DMS114 treated with DMSO at 0.1 percent for 48 hours (cell line): ENCODE measurements at regions not wholly inside any gene's neighbourhood (a gene's known extent, or its start where the extent isn't known, plus 50 kb on each side); places are given as distances from the start of the nearest gene placed in this dataset.
"Not testable (repeated sequence)": the region's sequence is repeated elsewhere in the genome, so short reads cannot be mapped to it uniquely, and the experiment has no call there.

Source experiments
- DNase-seq: peaks from one replicate; lab custom pipeline; 2025; ENCODE audit not compliant: unreplicated experiment; lab: John Stamatoyannopoulos, UW

DNA sequence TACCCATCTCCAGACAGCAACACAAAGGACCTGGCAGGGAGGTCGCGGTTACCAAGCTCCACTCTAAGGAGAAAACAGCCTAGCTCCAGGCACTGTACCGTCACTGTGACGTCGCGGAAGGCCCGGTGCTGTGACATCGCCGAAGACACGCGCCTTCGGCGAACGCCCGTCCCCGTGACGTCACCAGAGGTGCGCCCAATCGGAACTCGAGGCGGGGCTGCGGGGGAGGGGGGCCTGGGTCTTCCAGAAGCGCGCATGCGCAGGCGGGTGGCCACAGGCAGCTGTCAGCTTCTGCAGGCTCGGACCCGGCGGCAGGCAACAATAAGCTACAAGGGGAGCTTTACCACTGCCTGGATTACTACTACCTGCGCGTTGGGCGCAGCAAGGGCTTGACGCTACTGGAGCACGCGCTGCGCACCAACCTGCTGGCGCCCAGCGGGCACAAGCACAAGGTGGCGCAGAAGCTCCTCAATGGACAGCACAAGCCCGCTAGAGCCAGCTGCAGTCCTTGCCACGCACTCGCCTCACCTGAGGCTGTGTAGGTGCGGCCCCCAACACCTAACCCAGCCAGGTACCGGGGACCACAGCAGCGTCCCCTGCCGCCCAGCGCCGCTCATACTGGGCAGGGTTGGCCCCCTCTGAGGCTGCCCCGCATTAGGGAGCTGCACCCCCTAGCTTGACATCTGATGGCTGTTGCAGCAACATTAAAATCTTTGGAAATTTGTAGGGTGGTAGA lies 208.4 kb downstream of the TPST1 start:
- DNase-seq, result peak; percentile 34

DNA sequence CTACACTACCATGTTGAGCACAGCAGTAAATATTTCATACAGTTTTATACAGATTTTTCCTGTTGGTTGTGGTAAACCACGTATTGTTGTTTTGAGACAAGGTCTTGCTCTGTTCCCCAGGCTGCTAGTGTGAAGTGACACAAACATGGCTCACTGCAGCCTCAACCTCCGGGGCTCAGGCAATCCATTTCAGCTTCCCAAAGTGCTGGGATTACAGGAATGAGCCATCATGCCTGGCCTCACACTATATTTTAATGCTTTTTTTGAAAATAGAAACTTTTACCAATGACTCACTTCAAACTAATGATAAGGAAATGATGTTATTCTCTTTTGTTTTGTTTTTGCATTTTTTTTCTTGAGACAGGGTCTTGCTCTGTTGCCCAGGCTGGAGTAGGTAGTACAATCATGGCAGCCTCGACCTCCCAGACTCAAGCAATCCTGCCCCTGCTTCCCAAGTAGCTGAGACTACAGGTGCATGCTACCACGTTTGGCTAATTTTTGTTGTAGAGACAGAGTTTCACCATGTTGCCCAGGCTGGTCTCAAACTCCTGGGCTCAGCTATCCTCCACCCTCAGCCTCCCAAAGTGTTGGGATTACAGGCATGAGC lies 210.6 kb downstream of the TPST1 start:
- no peak for DNase-seq

DNA sequence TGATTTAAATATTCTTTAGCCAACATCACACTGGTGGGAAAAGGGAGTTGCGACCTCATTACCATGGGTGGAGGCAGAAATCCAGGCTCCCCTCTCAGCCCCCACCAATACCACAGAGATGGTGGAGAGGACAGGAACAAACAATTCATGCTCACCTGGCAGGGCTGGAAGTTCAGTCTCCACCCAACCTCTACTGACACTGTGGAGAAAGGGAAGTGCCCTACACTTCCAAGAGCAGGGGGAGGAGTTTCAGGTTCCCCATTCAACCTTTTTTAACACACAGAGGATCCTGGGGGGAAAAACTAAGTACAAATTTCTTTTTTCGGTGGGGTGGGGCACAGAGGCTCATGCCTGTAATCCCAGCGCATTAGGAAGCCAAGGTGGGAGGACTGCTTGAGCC lies 210.1 kb upstream of the KCTD7 start:
- no peak for DNase-seq

DNA sequence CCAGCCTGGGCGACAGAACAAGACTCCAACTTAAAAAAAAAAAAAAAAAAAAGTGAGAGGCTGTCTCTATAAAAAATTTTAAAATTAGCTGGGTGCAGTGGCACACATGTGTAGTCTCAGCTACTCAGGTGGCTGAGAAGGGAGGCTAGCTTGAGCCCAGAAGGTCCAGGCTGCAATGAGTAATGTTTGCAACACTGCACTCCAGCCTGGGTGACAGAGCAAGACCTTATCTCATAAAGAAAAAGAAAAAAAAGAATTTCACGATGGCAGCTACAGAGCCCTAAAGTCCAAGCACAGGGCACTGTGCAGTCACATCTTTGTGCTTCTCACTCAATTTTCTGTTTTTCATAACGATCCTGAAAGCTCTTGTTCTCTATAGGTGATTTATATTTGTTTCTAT lies 209.5 kb upstream of the KCTD7 start:
- no peak for DNase-seq

DNA sequence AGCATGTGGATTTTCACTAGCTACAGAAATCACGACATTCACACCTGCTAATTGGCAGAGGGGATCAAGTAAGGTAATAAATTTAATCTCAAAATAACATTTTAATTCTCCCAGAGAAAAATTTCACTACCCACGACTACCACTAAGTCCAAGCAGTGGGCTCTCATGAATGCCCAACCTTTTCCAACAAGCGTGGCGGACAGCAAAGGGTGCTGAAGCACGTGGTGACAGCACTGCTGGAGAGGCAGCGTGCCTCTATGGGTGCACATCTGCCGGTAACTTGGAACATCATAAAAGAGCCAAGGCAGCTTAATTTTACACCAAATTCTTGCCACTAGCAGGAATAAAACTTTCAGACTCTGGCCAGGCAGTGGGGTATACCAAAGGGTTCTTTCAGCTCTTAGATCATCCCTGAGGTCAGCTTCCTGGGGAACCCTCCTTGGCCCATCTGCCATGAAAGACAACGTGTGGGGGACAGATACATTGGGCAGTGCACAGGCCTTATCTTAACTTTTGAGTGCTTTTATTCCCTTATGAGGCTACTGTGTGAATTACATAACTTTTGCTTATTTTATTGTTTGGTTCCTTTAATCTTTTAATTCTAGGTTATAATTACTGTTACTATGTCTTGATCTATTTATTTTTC lies 206.7 kb upstream of the KCTD7 start:
- DNase-seq, result no peak

DNA sequence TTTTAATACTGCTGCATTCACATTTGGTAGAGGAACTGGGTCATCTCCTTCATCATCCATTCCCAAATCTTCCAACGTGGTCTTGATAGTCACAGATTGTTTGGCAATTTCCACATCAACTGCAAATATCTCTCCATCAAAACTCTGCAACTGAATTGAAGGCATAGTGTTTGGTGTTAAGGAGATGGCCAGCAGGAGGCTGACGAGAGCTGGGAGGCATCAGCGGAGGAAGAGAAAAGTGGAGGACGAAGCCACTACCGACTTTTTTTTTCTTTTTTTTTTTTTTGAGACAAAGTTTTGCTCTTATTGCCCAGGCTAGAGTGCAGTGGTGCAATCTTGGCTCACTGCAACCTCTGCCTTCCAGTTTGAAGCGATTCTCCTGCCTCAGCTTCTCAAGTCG lies 205.0 kb upstream of the KCTD7 start:
- DNase-seq, result no peak

DNA sequence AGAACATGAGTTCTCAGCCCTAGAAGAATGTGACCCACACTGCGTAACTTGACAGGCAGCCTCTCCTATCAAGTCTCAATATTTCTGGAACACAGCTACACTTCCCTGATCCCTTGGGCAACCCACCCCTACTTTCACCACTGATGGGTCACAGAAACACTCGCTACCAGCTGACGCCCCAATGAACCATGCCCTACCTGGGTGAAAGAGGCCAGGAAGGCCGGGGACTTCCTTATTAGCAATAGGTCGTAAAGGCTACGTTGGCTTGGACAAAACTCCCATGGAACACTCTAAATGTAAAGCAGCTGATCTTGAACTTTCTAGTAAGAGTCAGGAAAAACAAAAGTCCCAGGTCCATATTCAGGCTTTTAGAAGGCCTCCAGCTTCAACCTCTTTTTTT lies 202.3 kb upstream of the KCTD7 start:
- DNase-seq, result no peak

DNA sequence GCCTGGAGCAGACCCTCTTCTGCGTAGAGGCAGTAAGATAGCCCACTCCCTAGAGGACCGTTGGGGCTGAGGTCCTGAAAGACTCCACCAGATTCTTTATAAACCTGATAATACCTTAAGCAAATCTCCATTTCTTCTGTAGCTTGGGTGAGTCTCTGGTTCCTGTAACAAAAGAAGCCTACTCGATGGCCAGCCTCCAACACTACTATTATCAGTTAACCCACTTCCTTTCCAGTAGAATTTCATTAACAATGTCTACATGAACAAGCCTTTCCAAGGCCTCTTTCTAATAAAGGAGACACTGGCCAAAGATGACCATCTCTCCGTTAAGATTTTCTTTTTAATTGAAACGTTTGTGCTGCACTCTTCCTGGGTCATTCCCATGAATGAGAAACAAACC lies 201.7 kb upstream of the KCTD7 start:
- no peak for DNase-seq

DNA sequence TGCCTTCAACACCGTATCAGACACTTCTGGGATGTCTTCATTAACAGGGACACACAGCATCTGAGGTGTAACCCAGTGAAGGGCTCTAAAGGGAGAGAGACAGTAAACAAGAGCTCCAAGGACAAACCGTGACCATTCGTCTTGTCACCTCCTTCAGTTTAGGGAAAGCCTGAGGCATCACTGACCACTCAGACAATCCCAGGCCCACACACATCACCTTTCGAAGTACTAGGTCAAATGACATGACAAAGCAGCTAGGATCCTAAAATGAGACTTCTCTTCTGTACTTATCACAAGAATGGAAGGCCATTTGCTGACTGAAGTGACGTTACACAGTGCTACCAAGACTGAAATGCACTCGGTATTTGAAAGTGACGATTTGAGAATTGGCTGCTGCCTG lies 200.7 kb upstream of the KCTD7 start:
- no peak for DNase-seq

DNA sequence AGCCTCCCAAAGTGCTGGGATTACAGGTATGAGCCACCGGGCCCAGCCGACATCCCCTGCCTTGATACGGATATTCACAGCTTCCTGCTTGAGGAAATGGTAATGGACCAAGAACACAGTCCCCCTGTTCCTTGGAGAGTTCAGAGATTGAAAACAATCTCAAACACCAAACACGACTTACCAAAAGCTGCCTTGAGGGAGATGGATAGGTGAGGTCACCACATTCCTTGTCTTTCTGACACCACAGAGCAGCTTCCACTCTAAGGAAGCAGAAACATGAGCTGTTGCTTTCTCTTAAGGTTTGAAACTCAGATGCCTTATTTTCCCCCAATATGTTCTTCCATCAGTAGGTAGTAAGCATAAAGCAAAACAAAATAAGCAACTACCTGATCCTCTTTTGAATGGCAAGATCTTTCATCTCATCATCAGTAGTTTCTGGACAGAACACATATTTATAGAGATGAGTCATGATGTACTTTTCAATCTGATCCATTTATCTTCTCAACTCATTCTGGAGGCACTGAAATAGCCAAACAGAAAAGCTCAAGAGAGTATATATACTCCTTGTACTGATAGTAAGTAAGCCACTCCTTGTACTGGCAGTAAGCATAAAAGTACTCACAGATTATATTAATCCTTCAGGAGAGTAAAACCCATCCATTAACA lies 199.1 kb upstream of the KCTD7 start:
- no peak for DNase-seq

DNA sequence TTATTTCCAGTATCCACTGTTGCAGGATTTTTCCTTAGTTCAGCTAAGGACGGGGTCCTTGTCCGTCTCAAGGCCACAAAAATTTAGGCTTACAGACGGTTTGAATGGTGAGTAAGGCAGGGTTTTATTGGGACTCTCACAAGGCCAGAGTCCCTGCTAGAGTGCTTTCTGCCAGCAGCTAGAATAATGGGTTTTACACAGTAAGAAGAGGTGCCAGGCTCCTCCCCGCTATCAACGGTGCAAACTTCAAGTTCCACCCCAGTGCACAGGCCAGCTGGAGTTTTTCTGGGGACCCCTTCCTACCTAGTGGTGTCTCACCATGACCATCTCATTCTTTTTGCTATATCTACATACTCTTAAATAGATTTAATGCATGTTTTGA lies 198.5 kb upstream of the KCTD7 start:
- DNase-seq, result no peak

DNA sequence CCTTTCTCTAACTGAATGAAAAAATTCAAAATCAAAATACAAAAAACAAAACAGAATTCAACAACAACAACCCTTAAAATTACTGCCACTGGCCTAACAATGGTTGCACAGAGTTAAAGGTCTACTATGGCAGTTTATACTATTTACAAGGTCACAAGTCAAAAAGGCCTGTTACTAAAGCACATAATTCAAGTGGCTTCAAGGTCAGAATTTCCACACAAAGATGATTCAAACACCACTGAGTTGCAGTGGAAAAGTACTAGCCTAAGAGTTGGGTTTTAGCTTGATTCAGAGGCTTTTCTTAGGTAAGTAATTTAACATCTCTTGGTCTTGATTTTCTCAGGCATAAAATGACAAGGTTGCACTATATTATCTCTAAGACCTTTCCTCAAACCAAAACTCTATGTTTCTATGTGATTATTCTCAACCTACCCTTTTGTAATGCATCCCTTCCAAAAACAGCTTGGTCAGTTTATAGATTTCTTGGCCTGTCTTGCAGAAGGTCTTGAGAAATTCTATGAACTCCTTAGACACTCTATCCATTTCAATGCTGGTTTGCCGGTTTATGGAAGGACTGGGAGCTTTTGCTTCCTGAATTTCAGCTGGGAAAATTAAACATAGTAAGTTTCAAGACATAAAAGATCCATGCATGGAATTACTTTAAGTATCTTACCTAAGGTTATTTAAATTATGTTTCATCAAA lies 189.8 kb upstream of the KCTD7 start:
- not testable (repeated sequence) for DNase-seq

DNA sequence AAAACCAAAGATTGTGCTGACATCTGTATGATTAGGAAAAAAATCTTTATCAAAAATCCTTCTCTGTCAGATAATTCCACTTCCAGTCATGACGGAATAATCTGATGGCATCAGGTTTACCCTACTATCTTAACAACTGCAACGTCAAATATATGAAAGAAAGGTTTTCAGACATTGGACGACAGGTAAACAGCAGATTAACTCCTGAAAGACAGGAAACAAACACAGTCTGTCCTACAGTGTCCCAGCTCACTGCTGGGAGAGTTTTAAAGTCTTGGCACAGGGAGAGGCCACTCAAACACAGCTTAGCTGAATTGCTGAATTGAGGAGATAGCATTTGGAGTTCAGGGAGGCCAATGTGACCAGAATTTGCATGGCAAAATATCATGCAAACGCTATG lies 186.3 kb upstream of the KCTD7 start:
- DNase-seq, result no peak

DNA sequence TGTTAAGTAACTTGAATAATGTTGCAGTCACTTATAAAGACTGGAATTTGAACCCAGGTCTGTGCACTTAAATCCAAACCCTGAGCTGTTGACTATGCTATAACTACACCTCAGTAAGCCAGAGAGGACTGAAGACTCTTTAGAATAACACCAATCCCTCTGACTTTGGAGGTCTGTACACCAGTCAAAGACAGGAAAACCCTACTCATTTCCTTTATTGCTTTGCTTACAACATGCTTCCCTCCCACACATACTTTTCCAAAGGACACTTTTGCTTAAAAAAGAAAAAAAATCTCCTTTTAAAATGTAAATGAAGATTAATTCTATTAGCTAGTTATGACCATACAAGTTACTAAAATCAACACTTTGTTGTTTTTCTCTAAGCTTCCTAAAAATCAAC lies 184.7 kb upstream of the KCTD7 start:
- no peak for DNase-seq

DNA sequence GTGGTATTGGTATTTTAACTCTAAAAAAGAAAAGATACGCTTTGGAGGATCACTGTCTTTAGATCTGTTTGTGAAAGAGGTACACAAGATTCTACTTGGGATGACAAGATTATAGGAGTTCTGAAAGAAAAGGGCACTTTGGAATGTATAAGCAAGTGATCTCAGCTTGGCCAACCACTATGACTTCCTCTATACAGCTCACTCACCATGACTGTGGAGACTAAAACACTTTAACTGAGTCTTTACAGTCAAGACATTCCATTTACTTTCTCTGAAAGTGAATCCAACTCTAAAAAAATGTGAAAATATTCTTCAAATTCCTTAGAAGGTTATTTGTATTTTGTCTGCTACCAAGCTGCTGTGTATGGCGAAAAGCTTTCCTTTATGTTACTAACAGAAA lies 181.7 kb upstream of the KCTD7 start:
- not testable (repeated sequence) for DNase-seq

DNA sequence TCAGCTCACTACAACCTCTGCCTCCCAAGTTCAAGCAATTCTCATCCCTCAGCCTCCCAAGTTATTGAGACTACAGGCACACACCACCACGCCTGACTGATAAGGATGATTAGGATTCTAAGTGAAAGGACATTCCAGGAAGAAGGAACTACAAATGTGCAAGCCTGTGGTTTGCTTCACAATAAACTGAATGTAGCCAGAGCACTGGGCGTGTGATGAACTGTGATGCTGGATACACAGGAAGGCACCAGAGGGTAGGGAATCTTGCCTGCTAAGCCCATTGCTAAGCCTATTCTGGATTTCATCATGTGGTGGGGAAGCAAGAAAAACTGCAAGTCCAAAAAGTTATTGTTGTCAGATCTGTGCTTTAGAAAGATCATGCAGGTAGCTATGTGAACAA lies 177.9 kb upstream of the KCTD7 start:
- DNase-seq, result not testable (repeated sequence)

DNA sequence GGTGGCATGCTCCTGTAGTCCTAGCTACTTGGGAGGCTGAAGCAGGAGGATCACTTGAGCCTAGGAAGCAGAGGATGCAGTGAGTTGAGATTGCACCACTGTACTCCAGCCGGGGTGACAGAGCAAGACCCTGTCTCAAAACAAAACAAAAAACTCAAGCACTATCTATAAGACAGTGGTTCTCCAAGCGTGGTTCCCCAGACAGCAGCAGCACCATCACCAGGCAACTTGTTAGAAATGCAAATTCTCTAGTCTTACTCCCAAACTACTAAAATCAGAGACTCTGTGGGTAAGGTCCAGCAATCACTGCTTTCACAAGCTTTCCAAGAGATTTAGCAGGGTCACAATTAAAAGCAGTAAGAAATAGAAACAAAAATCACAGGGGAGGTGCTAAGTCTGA lies 177.0 kb upstream of the KCTD7 start:
- not testable (repeated sequence) for DNase-seq

DNA sequence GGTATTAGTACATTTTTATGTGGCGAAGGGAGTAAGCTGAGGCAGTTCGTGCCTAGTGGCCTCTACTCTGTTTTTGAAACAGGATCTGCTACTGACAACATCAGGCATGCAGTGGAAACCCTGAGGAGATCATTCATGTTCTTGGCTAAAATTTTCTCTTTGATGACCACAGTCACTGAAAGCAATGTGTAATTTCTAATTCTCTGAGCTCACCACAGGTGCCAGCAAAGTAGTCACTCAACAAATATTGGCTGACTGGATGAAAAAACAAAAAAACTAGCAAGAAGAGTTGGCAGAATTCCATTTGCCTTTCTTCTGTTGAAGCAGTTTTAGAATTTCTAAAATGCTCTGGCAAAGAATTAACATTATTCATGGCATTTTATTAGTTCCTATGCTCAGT lies 176.5 kb upstream of the KCTD7 start:
- no peak for DNase-seq

DNA sequence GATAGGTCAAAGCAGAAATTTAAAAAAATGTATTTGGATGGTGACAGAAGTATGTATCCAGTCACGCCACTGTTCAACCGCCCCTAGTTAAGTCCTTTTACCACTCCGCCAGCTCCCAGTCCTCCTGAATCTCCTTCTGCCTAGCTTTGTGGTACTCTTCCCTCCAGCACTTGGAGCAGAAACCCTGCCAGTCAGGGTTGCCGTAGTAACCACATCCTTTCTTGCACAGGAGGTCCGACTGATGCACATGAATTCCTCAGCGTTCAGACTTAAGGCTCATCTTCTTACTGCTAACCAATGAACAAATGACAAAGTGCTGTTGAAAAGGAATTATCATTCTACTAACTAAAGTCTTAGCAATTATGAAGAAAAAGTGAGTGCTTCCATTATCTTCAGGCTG lies 175.3 kb upstream of the KCTD7 start:
- DNase-seq, result no peak

DNA sequence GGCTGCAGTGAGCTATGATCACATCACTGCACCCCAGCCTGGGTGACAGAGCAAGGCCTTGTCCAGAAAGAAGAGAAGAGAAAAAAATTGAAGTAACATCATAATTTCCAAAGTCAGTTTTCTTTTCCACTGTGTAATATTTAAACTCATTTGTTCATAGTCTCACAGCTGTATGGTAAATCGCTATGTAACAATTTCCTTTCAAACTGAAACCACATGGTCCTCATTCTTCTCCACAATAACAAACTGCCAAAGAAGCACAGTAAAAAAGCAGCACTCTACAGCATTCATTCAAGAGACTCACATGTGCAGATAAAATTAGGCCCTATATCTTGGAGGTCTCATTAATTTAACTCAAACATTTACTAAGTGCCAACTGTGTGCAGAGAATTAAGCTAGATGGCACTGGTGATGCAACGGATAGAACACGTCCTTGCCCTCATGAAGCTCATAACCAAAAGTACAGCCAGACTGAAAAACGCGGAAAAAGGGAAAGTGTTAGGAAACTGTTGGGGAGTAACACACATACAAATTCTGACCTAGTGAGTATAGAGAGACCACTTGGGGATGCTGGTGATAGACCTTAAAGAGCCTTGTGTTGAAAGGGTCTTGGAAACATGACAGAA lies 174.0 kb upstream of the KCTD7 start:
- no peak for DNase-seq

DNA sequence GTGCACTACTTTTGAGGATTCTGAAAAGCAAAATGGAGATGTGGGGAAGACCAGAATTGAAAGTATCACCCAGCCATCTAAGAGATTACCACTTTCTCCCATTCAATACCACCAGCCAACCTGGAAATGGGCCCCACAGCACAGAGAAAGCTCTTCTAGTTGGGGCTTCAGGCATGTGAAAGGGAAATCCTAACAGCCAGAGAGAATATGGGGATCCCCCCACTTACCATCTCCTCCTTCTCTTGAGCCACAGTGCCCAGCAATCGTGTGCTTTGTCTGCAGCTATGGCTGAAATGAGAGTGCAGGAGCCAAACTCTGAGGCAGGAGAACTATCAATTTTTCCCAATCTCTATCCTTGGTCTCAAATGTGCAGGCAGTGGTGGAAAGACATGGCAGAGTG lies 173.2 kb upstream of the KCTD7 start:
- DNase-seq, result not testable (repeated sequence)
